Middle frontal gyrus (tissue), 1 donor: ENCODE measurements at regions not wholly inside any gene's neighbourhood (a gene's known extent, or its start where the extent isn't known, plus 50 kb on each side); places are given as distances from the start of the nearest gene placed in this dataset.

Source experiments
- DNase-seq: peaks from one replicate; pipeline ENCODE4 v3.0.0-alpha.2; 2015; ENCODE audit warnings: low spot score; ENCODE audit errors: extremely low spot score

GRCh38 chr9:18138656-18139055 is 335.3 kb upstream of the ADAMTSL1 start:
- no peak for DNase-seq

GRCh38 chr9:18141681-18142080 is 332.3 kb upstream of the ADAMTSL1 start:
- no peak for DNase-seq

GRCh38 chr9:18143073-18143745 is 330.7 kb upstream of the ADAMTSL1 start:
- DNase-seq: no peak

GRCh38 chr9:18146329-18146728 is 327.6 kb upstream of the ADAMTSL1 start:
- DNase-seq: no peak

- no peak for DNase-seq
These were observed 324.4 kb upstream of the ADAMTSL1 start for GRCh38 chr9:18149471-18150011.

- no peak for DNase-seq
These were observed 319.3 kb upstream of the ADAMTSL1 start for GRCh38 chr9:18154661-18155060.

GRCh38 chr9:18159254-18159653 is 314.7 kb upstream of the ADAMTSL1 start:
- no peak for DNase-seq

- no peak for DNase-seq
These were observed 310.8 kb upstream of the ADAMTSL1 start for GRCh38 chr9:18163146-18163545.

GRCh38 chr9:18167733-18168132 is 306.2 kb upstream of the ADAMTSL1 start:
- no peak for DNase-seq

GRCh38 chr9:18173923-18174322 is 300.0 kb upstream of the ADAMTSL1 start:
- DNase-seq: no peak

- DNase-seq: no peak
These were observed 291.3 kb upstream of the ADAMTSL1 start for GRCh38 chr9:18182636-18183035.

GRCh38 chr9:18183974-18184373 is 290.0 kb upstream of the ADAMTSL1 start:
- DNase-seq: no peak

GRCh38 chr9:18184401-18184800 is 289.6 kb upstream of the ADAMTSL1 start:
- DNase-seq: no peak

- no peak for DNase-seq
These were observed 288.8 kb upstream of the ADAMTSL1 start for GRCh38 chr9:18185196-18185595.

- DNase-seq: no peak
These were observed 285.0 kb upstream of the ADAMTSL1 start for GRCh38 chr9:18188971-18189370.

- no peak for DNase-seq
These were observed 283.9 kb upstream of the ADAMTSL1 start for GRCh38 chr9:18189871-18190670.

GRCh38 chr9:18190671-18191374 is 283.1 kb upstream of the ADAMTSL1 start:
- no peak for DNase-seq

GRCh38 chr9:18194316-18194715 is 279.6 kb upstream of the ADAMTSL1 start:
- DNase-seq: no peak

- no peak for DNase-seq
These were observed 278.7 kb upstream of the ADAMTSL1 start for GRCh38 chr9:18195223-18195622.

GRCh38 chr9:18202924-18203323 is 271.0 kb upstream of the ADAMTSL1 start:
- DNase-seq: no peak

- DNase-seq: no peak
These were observed 266.2 kb upstream of the ADAMTSL1 start for GRCh38 chr9:18207735-18208134.
